H1 (cell line): ENCODE measurements at regions not wholly inside any gene's neighbourhood (a gene's known extent, or its start where the extent isn't known, plus 50 kb on each side); places are given as distances from the start of the nearest gene placed in this dataset.

Experiments
- CTCF ChIA-PET: fragments of 300-600 bp; sonication (Branson Sonifier 250); formaldehyde crosslinking; loops from one replicate; lab custom pipeline; 2021; ENCODE audit not compliant: partially characterized antibody; lab: Charles Lee
- POLR2A ChIA-PET: fragments of 300-600 bp; sonication (Branson Sonifier 250); formaldehyde crosslinking; loops from one replicate; lab custom pipeline; 2021; ENCODE audit warnings: inconsistent platforms; ENCODE audit not compliant: partially characterized antibody; lab: Charles Lee
- DNase-seq, 2 experiments: peaks; one replicate each; pipeline versions ENCODE4 v3.0.0 to v3.0.0-alpha.2; 2010 to 2022; ENCODE audit warnings: low spot score in 2 of 2, low read depth in 1 of 2, mixed read lengths in 1 of 2
- FAIRE-seq: peaks from 2 replicates; lab custom pipeline; 2011; peaks lifted over from hg19 to GRCh38; lab: Jason Lieb, UNC
- H2AFZ ChIP-seq: 2 replicates; pipeline ENCODE4 v1.8.1; 2012; ENCODE audit warnings: low read length, inconsistent platforms
- H2AK5ac ChIP-seq: 2 replicates; pipeline ENCODE4 v1.6.1; 2013; ENCODE audit warnings: low read depth, low read length
- H2BK120ac ChIP-seq: replicated peaks from 2 replicates; pipeline ENCODE3; 2013; ENCODE audit warnings: low read depth, low read length, inconsistent platforms
- H2BK12ac ChIP-seq: 2 replicates; pipeline ENCODE4 v1.6.1; 2013; ENCODE audit warnings: low read depth, low read length
- H2BK15ac ChIP-seq: 2 replicates; pipeline ENCODE4 v1.6.1; 2013; ENCODE audit warnings: low read length
- H2BK20ac ChIP-seq: 2 replicates; pipeline ENCODE4 v1.6.1; 2013; ENCODE audit warnings: low read length
- H2BK5ac ChIP-seq: 2 replicates; pipeline ENCODE4 v1.6.1; 2013; ENCODE audit warnings: low read depth, low read length
- H3K14ac ChIP-seq: 2 replicates; pipeline ENCODE4 v1.6.1; 2013; ENCODE audit warnings: inconsistent platforms; ENCODE audit not compliant: insufficient read length
- H3K18ac ChIP-seq: 2 replicates; pipeline ENCODE4 v1.6.1; 2013; ENCODE audit warnings: low read length; ENCODE audit errors: extremely low read depth
- H3K23ac ChIP-seq: 2 replicates; pipeline ENCODE4 v1.6.1; 2013; ENCODE audit warnings: inconsistent platforms; ENCODE audit not compliant: insufficient read length
- H3K23me2 ChIP-seq: 2 replicates; pipeline ENCODE4 v1.6.1; 2013; ENCODE audit warnings: low read depth, low read length
- H3K27ac ChIP-seq: 2 replicates; pipeline ENCODE4 v1.6.1; 2011; ENCODE audit warnings: low read depth, low read length, inconsistent platforms
- H3K27me3 ChIP-seq, 4 experiments: replicated peaks in 1 of 4; 1 replicate in 1 of 4; 2 replicates in 3 of 4; pipeline versions ENCODE4 v1.6.1 to v1.8.1; 2011 to 2013; ENCODE audit warnings: low read length in 3 of 4, mild to moderate bottlenecking in 3 of 4, inconsistent platforms in 2 of 4, mixed read lengths in 2 of 4, moderate library complexity in 1 of 4; ENCODE audit not compliant: control insufficient read depth in 3 of 4, insufficient read depth in 3 of 4; ENCODE audit errors: extremely low read depth in 1 of 4
- H3K36me3 ChIP-seq, 4 experiments: 2 replicates each; pipeline versions ENCODE4 v1.6.1 to v1.8.1; 2011 to 2013; ENCODE audit warnings: mild to moderate bottlenecking in 4 of 4, low read length in 3 of 4, moderate library complexity in 2 of 4, control low read depth in 1 of 4, inconsistent platforms in 1 of 4; ENCODE audit not compliant: insufficient read depth in 4 of 4, control insufficient read depth in 2 of 4
- H3K4ac ChIP-seq: replicated peaks from 2 replicates; pipeline ENCODE3; 2013; ENCODE audit warnings: low read length, low read depth, mixed read lengths, inconsistent platforms; ENCODE audit not compliant: insufficient read length
- H3K4me1 ChIP-seq, 4 experiments: replicated peaks in 1 of 4; 1 replicate in 1 of 4; 2 replicates in 3 of 4; pipeline versions ENCODE4 v1.6.1 to v1.8.1; 2011 to 2013; ENCODE audit warnings: low read length in 3 of 4, inconsistent platforms in 2 of 4, mixed read lengths in 1 of 4; ENCODE audit not compliant: insufficient read depth in 4 of 4, control insufficient read depth in 3 of 4
- H3K4me2 ChIP-seq, 2 experiments: 2 replicates each; pipeline versions ENCODE4 v1.6.1 to v1.8.1; 2011 to 2013; ENCODE audit warnings: low read depth in 2 of 2, low read length in 2 of 2, control low read depth in 1 of 2, inconsistent platforms in 1 of 2, mild to moderate bottlenecking in 1 of 2; ENCODE audit not compliant: insufficient read depth in 1 of 2
- H3K4me3 ChIP-seq, 4 experiments: fragments of 200-600, 300-600 bp in 1 of 4; sonication (generic), shearing (Covaris generic), sonication (Bioruptor Twin) in 1 of 4; 2 replicates each; pipeline versions ENCODE4 v1.5.1 to v1.8.1; 2011 to 2016; ENCODE audit warnings: low read length in 4 of 4, low read depth in 3 of 4, control low read depth in 2 of 4, inconsistent platforms in 2 of 4, mild to moderate bottlenecking in 2 of 4, mixed read lengths in 1 of 4, moderate library complexity in 1 of 4; ENCODE audit not compliant: insufficient read depth in 2 of 4; ENCODE audit errors: extremely low read depth in 1 of 4
- H3K56ac ChIP-seq: replicated peaks from 2 replicates; pipeline ENCODE3; 2013; ENCODE audit warnings: low read depth, mild to moderate bottlenecking, mixed read lengths, low read length, inconsistent platforms; ENCODE audit not compliant: insufficient read length
- H3K79me1 ChIP-seq: 2 replicates; pipeline ENCODE4 v1.6.1; 2013; ENCODE audit warnings: low read depth, low read length, control low read depth
- H3K79me2 ChIP-seq, 2 experiments: 2 replicates each; pipeline versions ENCODE4 v1.6.1 to v1.8.1; 2012 to 2013; ENCODE audit warnings: low read length in 2 of 2, mild to moderate bottlenecking in 2 of 2, inconsistent platforms in 1 of 2; ENCODE audit not compliant: insufficient read depth in 2 of 2, control insufficient read depth in 1 of 2
- H3K9ac ChIP-seq, 4 experiments: replicated peaks in 1 of 4; 1 replicate in 1 of 4; 2 replicates in 3 of 4; pipeline versions ENCODE4 v1.6.1 to v1.8.1; 2011 to 2013; ENCODE audit warnings: low read depth in 3 of 4, low read length in 3 of 4, control low read depth in 2 of 4, mild to moderate bottlenecking in 2 of 4, moderate library complexity in 2 of 4, inconsistent platforms in 1 of 4; ENCODE audit errors: extremely low read depth in 1 of 4
- H3K9me3 ChIP-seq, 2 experiments: 2 replicates each; pipeline versions ENCODE4 v1.6.1 to v1.8.1; 2012 to 2013; ENCODE audit warnings: mild to moderate bottlenecking in 2 of 2, moderate library complexity in 2 of 2, control low read depth in 1 of 2, inconsistent platforms in 1 of 2, low read depth in 1 of 2, low read length in 1 of 2, mixed read lengths in 1 of 2; ENCODE audit not compliant: insufficient read depth in 2 of 2
- H4K20me1 ChIP-seq, 2 experiments: replicated peaks in 1 of 2; 2 replicates each; pipeline versions ENCODE3 to v1.8.1; 2011 to 2013; ENCODE audit warnings: inconsistent platforms in 2 of 2, low read length in 2 of 2, mild to moderate bottlenecking in 1 of 2; ENCODE audit not compliant: insufficient read depth in 2 of 2, control insufficient read depth in 1 of 2
- H4K5ac ChIP-seq: 2 replicates; pipeline ENCODE4 v1.6.1; 2013; ENCODE audit warnings: low read length, low read depth, mixed read lengths, inconsistent platforms; ENCODE audit not compliant: insufficient read length
- H4K8ac ChIP-seq: 2 replicates; pipeline ENCODE4 v1.8.0; 2013; ENCODE audit warnings: mild to moderate bottlenecking, moderate library complexity, low read length, inconsistent platforms; ENCODE audit not compliant: insufficient read depth; ENCODE audit errors: extremely low read depth
- H4K91ac ChIP-seq: replicated peaks from 2 replicates; pipeline ENCODE3; 2013; ENCODE audit warnings: low read length, mixed read lengths, inconsistent platforms; ENCODE audit not compliant: insufficient read length
- BACH1 ChIP-seq: IDR thresholded peaks from 2 replicates; pipeline ENCODE4 v1.6.1; 2012; ENCODE audit warnings: low read length, improper control_type of control experiment
- BRCA1 ChIP-seq: IDR thresholded peaks from 2 replicates; pipeline ENCODE4 v1.6.1; 2012; ENCODE audit warnings: low read depth, low read length, improper control_type of control experiment
- CBX8 ChIP-seq: fragments of 300-800, 300-1000 bp; sonication (generic); IDR thresholded peaks from 2 replicates; pipeline ENCODE4 v1.7.1; 2016; ENCODE audit warnings: low read depth, low read length, borderline replicate concordance
- CEBPB ChIP-seq: IDR thresholded peaks from 2 replicates; pipeline ENCODE4 v1.6.1; 2012; ENCODE audit warnings: low read depth, low read length
- MAFK ChIP-seq: IDR thresholded peaks from 2 replicates; pipeline ENCODE4 v1.6.1; 2012; ENCODE audit warnings: low read depth, mild to moderate bottlenecking, improper control_type of control experiment, low read length
- SAP30 ChIP-seq: fragments of 300-600 bp; sonication (generic); IDR thresholded peaks from 2 replicates; pipeline ENCODE4 v1.7.1; 2012; ENCODE audit warnings: low read length, moderate library complexity, mild to moderate bottlenecking, inconsistent platforms; ENCODE audit not compliant: insufficient read depth, insufficient replicate concordance
- SIX5 ChIP-seq: IDR thresholded peaks from 2 replicates; pipeline ENCODE4 v1.6.1; 2011; ENCODE audit warnings: mild to moderate bottlenecking, low read depth, low read length
- USF2 ChIP-seq: IDR thresholded peaks from 2 replicates; pipeline ENCODE4 v1.6.1; 2011; ENCODE audit warnings: low read length, improper control_type of control experiment
- WGBS, 2 experiments: shearing (Covaris generic) in 1 of 2; methylation state at CpG; one replicate each; pipeline versions ENCODE4 v1.1.6 to v1.1.7; 2013 to 2015; ENCODE audit warnings: low lambda C conversion rate in 2 of 2, mixed read lengths in 2 of 2, inconsistent platforms in 1 of 2, low coverage in 1 of 2, missing lambda C conversion rate in 1 of 2; ENCODE audit not compliant: insufficient replicate concordance in 2 of 2, insufficient coverage in 1 of 2, insufficient read length in 1 of 2; ENCODE audit errors: extremely low coverage in 1 of 2, missing lambda C conversion rate in 1 of 2; 5-methylcytosine and 5-hydroxymethylcytosine counted together

- no peak overlapping the region for H2AK5ac ChIP-seq
- no peak overlapping the region for H2BK5ac ChIP-seq
- no peak overlapping the region for H3K4me3 ChIP-seq
- no peak overlapping the region for H2BK15ac ChIP-seq
- H3K4me2 ChIP-seq: no peak overlapping the region
- no peak overlapping the region for H4K91ac ChIP-seq
- no peaks in the 10 kb centered on the region for H3K79me2 ChIP-seq
- H3K27me3 ChIP-seq: no peaks in the 10 kb centered on the region
- H3K27ac ChIP-seq: no peak overlapping the region
- H3K18ac ChIP-seq: no peak overlapping the region
- CTCF ChIA-PET: no interaction called here
- no peak overlapping the region for H3K9ac ChIP-seq
- no peak overlapping the region for H4K8ac ChIP-seq
- H2BK12ac ChIP-seq: no peak overlapping the region
- no peak overlapping the region for H2BK20ac ChIP-seq
- H3K4ac ChIP-seq: no peak overlapping the region
- DNase-seq (no peak), FAIRE-seq (no peak)
- POLR2A ChIA-PET: no interaction called here
- H3K9me3 ChIP-seq: peaks cover 3 to 5% of the 10 kb centered on the region in 2 experiments; a peak in 1 of 4 replicates
- no peaks in the 10 kb centered on the region for H4K20me1 ChIP-seq
- H3K14ac ChIP-seq: no peak overlapping the region
- no peak overlapping the region for H3K56ac ChIP-seq
- TF ChIP-seq CEBPB (no peak), SIX5 (no peak), BRCA1 (no peak), CBX8 (no peak), SAP30 (no peak), BACH1 (no peak), USF2 (no peak), MAFK (no peak)
- WGBS, 2 experiments: no CpG with 5 or more reads among the region's 2 CpGs
- no peaks in the 10 kb centered on the region for H3K4me1 ChIP-seq
- no peak overlapping the region for H2BK120ac ChIP-seq
- H2AFZ ChIP-seq: no peak overlapping the region
- H4K5ac ChIP-seq: no peak overlapping the region
- H3K79me1 ChIP-seq: no peaks in the 10 kb centered on the region
- no peak overlapping the region for H3K23ac ChIP-seq
- H3K23me2 ChIP-seq: no peaks in the 10 kb centered on the region
- H3K36me3 ChIP-seq: no peaks in the 10 kb centered on the region
These were observed 115.6 kb downstream of the KDM5D start for GRCh38 chrY:19628926-19629325.
